Ascending aorta (tissue), 2 donors: ENCODE measurements at regions not wholly inside any gene's neighbourhood (a gene's known extent, or its start where the extent isn't known, plus 50 kb on each side); places are given as distances from the start of the nearest gene placed in this dataset.

ENCODE experiments used
- DNase-seq, 2 donors: peaks; one replicate each; pipeline ENCODE4 v3.0.0-alpha.2; 2019; ENCODE audit warnings: low spot score in 2 of 2
- H3K27ac ChIP-seq, 2 donors: fragments of 200-600 bp; sonication (generic); one replicate each; pipeline ENCODE4 v1.5.1; 2016 to 2017; ENCODE audit warnings: mild to moderate bottlenecking in 1 of 2
- H3K27me3 ChIP-seq: fragments of 200-600 bp; sonication (generic); one replicate; pipeline ENCODE4 v1.5.1; 2017
- H3K36me3 ChIP-seq, 2 donors: fragments of 200-600 bp; sonication (generic); one replicate each; pipeline ENCODE4 v1.5.1; 2016
- H3K4me1 ChIP-seq, 2 donors: fragments of 200-600 bp; sonication (generic); one replicate each; pipeline ENCODE4 v1.5.1; 2016 to 2017; ENCODE audit warnings: mild to moderate bottlenecking in 1 of 2
- H3K4me3 ChIP-seq, 2 donors: fragments of 200-600 bp; sonication (generic); one replicate each; pipeline ENCODE4 v1.5.1; 2016 to 2017; ENCODE audit warnings: mild to moderate bottlenecking in 1 of 2
- H3K9me3 ChIP-seq, 2 donors: fragments of 200-600 bp; sonication (generic); one replicate each; pipeline ENCODE4 v1.5.1; 2016
- intact Hi-C: fragments of 100-400 bp; cut with DNase I; formaldehyde crosslinking; loops from one replicate; pipeline ENCODE4 v1.15.1; 2023
- TF ChIP-seq, protein P1 (sequence below), 3 experiments: fragments of 200-600 bp in 2 of 3; fragments of 450-650 bp in 1 of 3; sonication (generic) in 2 of 3; IDR thresholded peaks; one replicate each; pipeline ENCODE4 v1.5.1; 2016 to 2019; ENCODE audit warnings: antibody characterized with exemption in 3 of 3, mild to moderate bottlenecking in 1 of 3, moderate library complexity in 1 of 3

DNA sequence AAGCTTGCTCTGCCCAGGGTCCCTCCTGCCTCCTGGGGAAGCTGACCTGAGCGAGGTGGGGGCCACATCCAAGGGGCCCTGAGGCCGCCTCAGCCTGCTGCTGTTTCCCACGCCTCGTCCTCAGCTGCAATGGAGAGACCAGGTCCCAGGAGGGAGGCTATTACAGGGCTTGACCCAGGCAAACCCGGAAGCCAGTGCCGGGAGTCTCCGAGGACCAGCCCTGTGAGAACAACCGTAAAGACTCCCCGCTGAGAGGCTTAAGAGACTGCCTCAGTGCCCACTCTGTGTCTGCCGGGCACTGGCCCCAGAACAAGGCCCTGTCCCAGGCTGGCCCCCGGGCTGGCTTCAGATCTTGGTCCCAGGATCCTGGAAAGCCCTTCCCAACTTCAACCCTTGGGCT, 124.3 kb upstream of the FGF3 start:
- Histone ChIP-seq H3K9me3 (no peaks in the 10 kb centered on the region), H3K36me3 (no peaks in the 10 kb centered on the region), H3K4me1 (peaks cover 7 to 27% of the 10 kb centered on the region in 2 donors), H3K27me3 (no peaks in the 10 kb centered on the region), H3K4me3 (no peak overlapping the region), H3K27ac (peak overlapping the region in 1 of 2 donors; percentile 32)
- DNase-seq: no peak
- TF ChIP-seq, protein P1, sequence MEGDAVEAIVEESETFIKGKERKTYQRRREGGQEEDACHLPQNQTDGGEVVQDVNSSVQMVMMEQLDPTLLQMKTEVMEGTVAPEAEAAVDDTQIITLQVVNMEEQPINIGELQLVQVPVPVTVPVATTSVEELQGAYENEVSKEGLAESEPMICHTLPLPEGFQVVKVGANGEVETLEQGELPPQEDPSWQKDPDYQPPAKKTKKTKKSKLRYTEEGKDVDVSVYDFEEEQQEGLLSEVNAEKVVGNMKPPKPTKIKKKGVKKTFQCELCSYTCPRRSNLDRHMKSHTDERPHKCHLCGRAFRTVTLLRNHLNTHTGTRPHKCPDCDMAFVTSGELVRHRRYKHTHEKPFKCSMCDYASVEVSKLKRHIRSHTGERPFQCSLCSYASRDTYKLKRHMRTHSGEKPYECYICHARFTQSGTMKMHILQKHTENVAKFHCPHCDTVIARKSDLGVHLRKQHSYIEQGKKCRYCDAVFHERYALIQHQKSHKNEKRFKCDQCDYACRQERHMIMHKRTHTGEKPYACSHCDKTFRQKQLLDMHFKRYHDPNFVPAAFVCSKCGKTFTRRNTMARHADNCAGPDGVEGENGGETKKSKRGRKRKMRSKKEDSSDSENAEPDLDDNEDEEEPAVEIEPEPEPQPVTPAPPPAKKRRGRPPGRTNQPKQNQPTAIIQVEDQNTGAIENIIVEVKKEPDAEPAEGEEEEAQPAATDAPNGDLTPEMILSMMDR (IDR thresholded peaks at IDR 0.05): no peak
- intact Hi-C loops: loop anchor here (10.0 kb wide), 1 partner anchor 131 kb away; the partner anchor contains the start of gene ANO1

GRCh38 chr11:69944146-69944795, 125.1 kb upstream of the FGF3 start:
- intact Hi-C loops: loop anchor here (10.0 kb wide), 1 partner anchor 131 kb away; the partner anchor contains the start of gene ANO1
- Histone ChIP-seq H3K36me3 (no peaks in the 10 kb centered on the region), H3K9me3 (no peaks in the 10 kb centered on the region), H3K4me1 (peaks cover 11 to 27% of the 10 kb centered on the region in 2 donors), H3K27ac (no peak overlapping the region), H3K4me3 (no peak overlapping the region), H3K27me3 (no peaks in the 10 kb centered on the region)
- TF ChIP-seq, protein P1 (IDR thresholded peaks at IDR 0.05): no peak
- no peak for DNase-seq

DNA sequence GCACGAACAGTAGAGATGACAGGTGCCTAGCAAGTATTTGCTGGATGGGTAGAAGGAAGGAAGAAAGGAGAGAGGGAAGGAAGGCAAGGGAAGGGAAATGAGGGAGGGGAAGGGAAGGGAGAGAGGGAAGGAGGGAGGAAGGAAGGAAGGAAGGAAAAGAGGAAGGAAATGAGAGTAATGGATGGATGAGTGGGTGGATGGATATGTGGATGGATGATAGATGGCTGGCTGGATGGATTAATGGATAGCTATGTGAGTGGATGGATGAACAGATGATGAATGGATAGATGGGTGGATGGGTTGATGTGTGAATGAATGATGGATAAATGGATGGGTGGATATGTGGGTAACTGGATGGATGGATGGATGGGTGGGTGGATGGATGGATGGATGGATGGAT, 125.9 kb upstream of the FGF3 start:
- TF ChIP-seq, protein P1 (IDR thresholded peaks at IDR 0.05): no peak
- no peak for DNase-seq
- Histone ChIP-seq H3K36me3 (no peaks in the 10 kb centered on the region), H3K27me3 (no peaks in the 10 kb centered on the region), H3K9me3 (no peaks in the 10 kb centered on the region), H3K27ac (no peak overlapping the region), H3K4me3 (no peak overlapping the region), H3K4me1 (peaks cover 15 to 25% of the 10 kb centered on the region in 2 donors)
- intact Hi-C loops: loop anchor here (5.0 to 10.0 kb wide), 2 partner anchors 37 to 130 kb away; partner anchors contain the start of gene ANO1

GRCh38 chr11:69947059-69947792, 128.0 kb upstream of the FGF3 start:
- no peak for DNase-seq
- Histone ChIP-seq H3K4me3 (no peak overlapping the region), H3K27ac (no peak overlapping the region), H3K36me3 (no peaks in the 10 kb centered on the region), H3K4me1 (peaks cover 15 to 23% of the 10 kb centered on the region in 2 donors), H3K9me3 (no peaks in the 10 kb centered on the region), H3K27me3 (no peaks in the 10 kb centered on the region)
- TF ChIP-seq, protein P1 (IDR thresholded peaks at IDR 0.05): no peak
- intact Hi-C loops: loop anchor here (5.0 to 10.0 kb wide), 2 partner anchors 35 to 128 kb away; partner anchors contain the start of gene ANO1

GRCh38 chr11:69947793-69948255, 128.6 kb upstream of the FGF3 start:
- DNase-seq: no peak
- H3K36me3 ChIP-seq: no peaks in the 10 kb centered on the region
- peak overlapping the region; percentile 59 to 78 for H3K27ac ChIP-seq
- H3K9me3 ChIP-seq: no peaks in the 10 kb centered on the region
- TF ChIP-seq, protein P1 (IDR thresholded peaks at IDR 0.05): no peak
- no peak overlapping the region for H3K4me3 ChIP-seq
- peaks cover 15 to 23% of the 10 kb centered on the region in 2 donors for H3K4me1 ChIP-seq
- intact Hi-C loops: loop anchor here (1.0 to 10.0 kb wide), 4 partner anchors 21 to 127 kb away; partner anchors contain the start of gene ANO1
- H3K27me3 ChIP-seq: no peaks in the 10 kb centered on the region
